CD4-positive, alpha-beta T cell (primary cell): ENCODE measurements at regions not wholly inside any gene's neighbourhood (a gene's known extent, or its start where the extent isn't known, plus 50 kb on each side); places are given as distances from the start of the nearest gene placed in this dataset.

ENCODE experiments used
- ATAC-seq: fragments of 200-7000 bp; cut with Tn5 transposase; one replicate; pipeline ENCODE4 v1.10.0; 2022; ENCODE audit warnings: mild to moderate bottlenecking; ENCODE audit not compliant: poor library complexity
- CTCF ChIA-PET: fragments of 350-600 bp; sonication (Branson Sonifier 250); formaldehyde crosslinking; loops from one replicate; lab custom pipeline; 2021; ENCODE audit warnings: antibody characterized with exemption, inconsistent platforms; lab: Charles Lee
- POLR2A ChIA-PET: fragments of 350-600 bp; sonication (Branson Sonifier 250); formaldehyde crosslinking; loops from one replicate; lab custom pipeline; 2021; ENCODE audit warnings: antibody characterized with exemption, inconsistent platforms; lab: Charles Lee
- DNase-seq, 14 experiments: peaks; one replicate each; pipeline ENCODE4 v3.0.0-alpha.2; 2013 to 2020; ENCODE audit warnings: mixed read lengths in 2 of 14
- H3K27ac ChIP-seq, 2 donors: one replicate each; pipeline versions ENCODE4 v1.5.1 to v1.7.0; 2013; ENCODE audit warnings: low read length in 2 of 2, low read depth in 1 of 2, mild to moderate bottlenecking in 1 of 2
- H3K27me3 ChIP-seq, 2 experiments: 1 replicate in 1 of 2; 2 replicates in 1 of 2; pipeline versions ENCODE4 v1.6.1 to v1.7.0; 2013; ENCODE audit warnings: low read length in 2 of 2, control low read depth in 1 of 2, mild to moderate bottlenecking in 1 of 2, moderate library complexity in 1 of 2; ENCODE audit not compliant: insufficient read depth in 2 of 2, control insufficient read depth in 1 of 2
- H3K36me3 ChIP-seq: one replicate; pipeline ENCODE4 v1.6.1; 2013; ENCODE audit warnings: low read length, control low read depth; ENCODE audit not compliant: insufficient read depth
- H3K4me1 ChIP-seq: one replicate; pipeline ENCODE4 v1.6.1; 2013; ENCODE audit warnings: low read length, control low read depth; ENCODE audit not compliant: insufficient read depth
- H3K4me3 ChIP-seq: one replicate; pipeline ENCODE4 v1.5.1; 2013; ENCODE audit warnings: mild to moderate bottlenecking, low read length, moderate library complexity
- H3K9me3 ChIP-seq, 2 experiments: 1 replicate in 1 of 2; 2 replicates in 1 of 2; pipeline versions ENCODE4 v1.6.1 to v1.7.0; 2013; ENCODE audit warnings: low read length in 2 of 2, mild to moderate bottlenecking in 2 of 2, control low read depth in 1 of 2, moderate library complexity in 1 of 2; ENCODE audit not compliant: control insufficient read depth in 1 of 2, insufficient read depth in 1 of 2
- H3K27ac Mint-ChIP-seq: one replicate; pipeline ENCODE4 v1.8.0; 2020; ENCODE audit warnings: mixed read lengths
- H3K27me3 Mint-ChIP-seq: one replicate; pipeline ENCODE4 v1.8.0; 2021; ENCODE audit warnings: mixed read lengths
- H3K36me3 Mint-ChIP-seq: one replicate; pipeline ENCODE4 v1.8.0; 2021; ENCODE audit warnings: low read depth, mixed read lengths
- H3K4me1 Mint-ChIP-seq: one replicate; pipeline ENCODE4 v1.8.0; 2021; ENCODE audit warnings: low read depth, mixed read lengths
- H3K4me3 Mint-ChIP-seq: one replicate; pipeline ENCODE4 v1.8.0; 2020; ENCODE audit warnings: mild to moderate bottlenecking, mixed read lengths
- H3K9me3 Mint-ChIP-seq: one replicate; pipeline ENCODE4 v1.8.0; 2020; ENCODE audit warnings: mixed read lengths
- intact Hi-C, 2 experiments: fragments of 100-400 bp; cut with DNase I in 1 of 2; cut with micrococcal nuclease in 1 of 2; formaldehyde crosslinking; loops; one replicate each; pipeline versions ENCODE4 v1.15.1 to v1.9.0; 2023 to 2025; cut with DNase I, micrococcal nuclease
- TF ChIP-seq, protein P1 (sequence below): fragments of 200-600 bp; IDR thresholded peaks from one replicate; pipeline ENCODE4 v1.8.0; 2022; ENCODE audit warnings: antibody characterized with exemption, mild to moderate bottlenecking

DNA sequence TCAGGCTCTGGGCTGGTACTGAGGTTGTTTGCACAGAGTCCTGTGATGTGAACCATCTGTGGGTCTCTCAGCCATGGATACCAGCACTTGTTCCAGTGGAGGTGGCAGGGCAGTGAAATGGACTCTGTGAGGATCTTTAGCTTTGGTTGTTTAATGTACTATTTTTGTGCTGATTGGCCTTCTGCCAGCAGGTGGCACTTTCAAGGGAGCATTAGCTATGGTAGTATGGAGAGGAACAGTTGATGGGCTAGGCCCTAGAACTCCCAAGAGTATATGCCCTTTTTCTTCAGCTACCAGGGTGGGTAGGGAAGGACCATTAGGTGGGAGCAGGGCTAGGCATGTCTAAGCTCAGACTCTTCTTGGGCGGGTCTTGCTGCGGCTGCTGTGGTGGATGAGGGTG lies 257.0 kb upstream of the GYPC start:
- TF ChIP-seq, protein P1, sequence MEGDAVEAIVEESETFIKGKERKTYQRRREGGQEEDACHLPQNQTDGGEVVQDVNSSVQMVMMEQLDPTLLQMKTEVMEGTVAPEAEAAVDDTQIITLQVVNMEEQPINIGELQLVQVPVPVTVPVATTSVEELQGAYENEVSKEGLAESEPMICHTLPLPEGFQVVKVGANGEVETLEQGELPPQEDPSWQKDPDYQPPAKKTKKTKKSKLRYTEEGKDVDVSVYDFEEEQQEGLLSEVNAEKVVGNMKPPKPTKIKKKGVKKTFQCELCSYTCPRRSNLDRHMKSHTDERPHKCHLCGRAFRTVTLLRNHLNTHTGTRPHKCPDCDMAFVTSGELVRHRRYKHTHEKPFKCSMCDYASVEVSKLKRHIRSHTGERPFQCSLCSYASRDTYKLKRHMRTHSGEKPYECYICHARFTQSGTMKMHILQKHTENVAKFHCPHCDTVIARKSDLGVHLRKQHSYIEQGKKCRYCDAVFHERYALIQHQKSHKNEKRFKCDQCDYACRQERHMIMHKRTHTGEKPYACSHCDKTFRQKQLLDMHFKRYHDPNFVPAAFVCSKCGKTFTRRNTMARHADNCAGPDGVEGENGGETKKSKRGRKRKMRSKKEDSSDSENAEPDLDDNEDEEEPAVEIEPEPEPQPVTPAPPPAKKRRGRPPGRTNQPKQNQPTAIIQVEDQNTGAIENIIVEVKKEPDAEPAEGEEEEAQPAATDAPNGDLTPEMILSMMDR, result no peak
- Mint-ChIP-seq H3K27me3 (peaks cover 32% of the 10 kb centered on the region), H3K36me3 (no peaks in the 10 kb centered on the region), H3K9me3 (no peaks in the 10 kb centered on the region), H3K27ac (no peak overlapping the region), H3K4me1 (no peaks in the 10 kb centered on the region), H3K4me3 (no peak overlapping the region)
- POLR2A ChIA-PET, result no interaction called here
- CTCF ChIA-PET, result interaction anchor here (1.3 kb wide), 1 partner anchor 11 kb away, joined by 4 read pairs; no protein-coding TSS in a partner anchor
- Histone ChIP-seq H3K4me1 (no peaks in the 10 kb centered on the region), H3K9me3 (no peaks in the 10 kb centered on the region), H3K27me3 (no peaks in the 10 kb centered on the region), H3K36me3 (no peaks in the 10 kb centered on the region), H3K27ac (no peak overlapping the region), H3K4me3 (no peak overlapping the region)
- DNase-seq, result peak in 7 of 14 experiments; percentile 0 to 31 (median 25)
- no peak for ATAC-seq
- intact Hi-C loops, result loop anchor here in 1 of 2 experiments (2.0 kb wide), 1 partner anchor 378 kb away; no protein-coding TSS in a partner anchor

DNA sequence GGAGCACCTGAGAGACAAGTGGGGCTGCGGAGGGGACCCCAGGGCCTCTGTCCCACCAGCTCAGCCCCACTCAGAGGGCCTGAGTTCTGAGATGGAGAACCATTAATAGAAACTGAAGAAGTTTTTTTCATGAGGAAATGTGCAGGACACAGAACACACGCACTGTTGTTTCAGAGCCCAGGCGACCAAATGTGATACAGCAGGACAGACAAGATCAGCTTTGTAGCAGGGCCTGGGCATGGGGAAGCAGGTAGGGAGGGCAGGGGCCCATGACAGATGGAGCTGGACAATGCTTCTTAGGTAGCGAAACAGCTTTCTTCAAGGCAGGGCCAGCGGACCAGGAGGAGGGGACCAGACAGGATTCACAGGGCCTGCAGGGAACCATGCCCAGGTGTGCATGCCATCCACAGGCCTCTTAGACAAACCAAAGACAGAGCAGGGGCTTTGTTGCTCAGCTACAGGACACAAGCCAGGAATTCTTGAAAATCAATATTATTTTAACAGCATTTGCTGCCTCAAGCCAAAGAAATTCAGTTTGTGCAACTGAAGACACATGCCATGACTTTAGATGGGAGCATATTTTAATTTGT lies 252.8 kb upstream of the GYPC start:
- Mint-ChIP-seq H3K36me3 (no peaks in the 10 kb centered on the region), H3K27me3 (peaks cover 8% of the 10 kb centered on the region), H3K9me3 (no peaks in the 10 kb centered on the region), H3K27ac (no peak overlapping the region), H3K4me1 (no peaks in the 10 kb centered on the region), H3K4me3 (no peak overlapping the region)
- no peaks in the 10 kb centered on the region for H3K4me1 ChIP-seq
- no peak overlapping the region for H3K4me3 ChIP-seq
- POLR2A ChIA-PET, result no interaction called here
- TF ChIP-seq, protein P1, result no peak
- no peaks in the 10 kb centered on the region for H3K9me3 ChIP-seq
- no peak for DNase-seq
- intact Hi-C loops, result no loop called here
- no peaks in the 10 kb centered on the region for H3K27me3 ChIP-seq
- no peaks in the 10 kb centered on the region for H3K36me3 ChIP-seq
- no peak for ATAC-seq
- CTCF ChIA-PET, result interaction anchor here (1.5 kb wide), 1 partner anchor 10 kb away, joined by 3 read pairs; no protein-coding TSS in a partner anchor
- H3K27ac ChIP-seq, result no peak overlapping the region

DNA sequence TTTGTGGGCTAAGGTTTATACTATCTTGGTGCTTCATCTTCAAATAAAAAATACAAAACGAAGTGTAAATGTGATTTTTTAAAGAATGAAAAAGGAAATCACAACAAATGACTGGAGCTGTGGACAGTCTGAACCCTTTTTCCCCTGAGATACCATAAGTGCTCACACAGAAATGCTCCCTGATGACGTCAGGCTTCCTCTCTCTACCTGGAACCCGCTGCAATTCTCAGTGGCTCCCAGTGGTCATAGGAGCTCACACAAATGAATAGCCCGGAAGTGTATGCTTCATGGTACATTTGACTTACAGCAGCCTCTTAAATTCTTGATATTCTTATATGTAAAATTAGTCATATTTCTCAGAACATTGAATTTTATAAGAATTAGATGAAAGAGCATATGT lies 249.7 kb upstream of the GYPC start:
- ATAC-seq, result no peak
- POLR2A ChIA-PET, result no interaction called here
- TF ChIP-seq, protein P1, result no peak

More for the DNA sequence above, 249.7 kb upstream of the GYPC start:
- H3K27me3 ChIP-seq, result no peaks in the 10 kb centered on the region
- no peak for DNase-seq
- H3K4me3 ChIP-seq, result no peak overlapping the region
- Mint-ChIP-seq H3K9me3 (no peaks in the 10 kb centered on the region), H3K4me1 (peaks cover 2% of the 10 kb centered on the region), H3K4me3 (no peak overlapping the region), H3K36me3 (no peaks in the 10 kb centered on the region), H3K27ac (no peak overlapping the region), H3K27me3 (peaks cover 7% of the 10 kb centered on the region)
- no peaks in the 10 kb centered on the region for H3K9me3 ChIP-seq
- H3K4me1 ChIP-seq, result no peaks in the 10 kb centered on the region
- no peak overlapping the region for H3K27ac ChIP-seq
- intact Hi-C loops, result no loop called here
- no peaks in the 10 kb centered on the region for H3K36me3 ChIP-seq
- CTCF ChIA-PET, result no interaction called here
